AG09319 (cell line): ENCODE measurements at regions not wholly inside any gene's neighbourhood (a gene's known extent, or its start where the extent isn't known, plus 50 kb on each side); places are given as distances from the start of the nearest gene placed in this dataset.
"Not testable (repeated sequence)": the region's sequence is repeated elsewhere in the genome, so short reads cannot be mapped to it uniquely, and the experiment has no call there.

ENCODE experiments used
- DNase-seq: peaks from one replicate; pipeline ENCODE4 v3.0.0-alpha.2; 2010; ENCODE audit warnings: low read depth; ENCODE audit errors: extremely low read depth
- TF ChIP-seq, protein P1 (sequence below): IDR thresholded peaks from 2 replicates; pipeline ENCODE4 v1.5.1; 2011; ENCODE audit warnings: low read depth, mild to moderate bottlenecking, inconsistent platforms, low read length, moderate library complexity

DNA sequence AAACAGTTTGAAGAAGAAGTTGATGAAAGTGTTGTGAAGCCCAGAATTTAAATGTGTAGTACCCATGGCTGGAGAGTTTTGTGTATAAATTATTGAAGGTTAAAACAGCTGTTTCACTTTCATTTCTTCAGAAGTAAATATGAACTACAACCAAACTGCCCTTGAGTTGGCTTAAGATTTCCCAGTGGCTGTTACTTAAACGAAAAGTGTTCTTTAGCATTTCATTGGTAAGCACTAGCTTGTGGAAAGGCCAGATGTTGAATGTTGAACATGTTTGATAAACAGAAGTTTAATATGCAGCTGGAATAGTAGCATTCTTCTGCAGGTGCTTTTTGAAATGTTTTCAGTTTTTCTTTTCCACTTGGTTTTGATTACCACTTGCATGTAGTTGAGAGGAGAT is 83.2 kb upstream of the TNRC6B start:
- DNase-seq: no peak
- TF ChIP-seq, protein P1, sequence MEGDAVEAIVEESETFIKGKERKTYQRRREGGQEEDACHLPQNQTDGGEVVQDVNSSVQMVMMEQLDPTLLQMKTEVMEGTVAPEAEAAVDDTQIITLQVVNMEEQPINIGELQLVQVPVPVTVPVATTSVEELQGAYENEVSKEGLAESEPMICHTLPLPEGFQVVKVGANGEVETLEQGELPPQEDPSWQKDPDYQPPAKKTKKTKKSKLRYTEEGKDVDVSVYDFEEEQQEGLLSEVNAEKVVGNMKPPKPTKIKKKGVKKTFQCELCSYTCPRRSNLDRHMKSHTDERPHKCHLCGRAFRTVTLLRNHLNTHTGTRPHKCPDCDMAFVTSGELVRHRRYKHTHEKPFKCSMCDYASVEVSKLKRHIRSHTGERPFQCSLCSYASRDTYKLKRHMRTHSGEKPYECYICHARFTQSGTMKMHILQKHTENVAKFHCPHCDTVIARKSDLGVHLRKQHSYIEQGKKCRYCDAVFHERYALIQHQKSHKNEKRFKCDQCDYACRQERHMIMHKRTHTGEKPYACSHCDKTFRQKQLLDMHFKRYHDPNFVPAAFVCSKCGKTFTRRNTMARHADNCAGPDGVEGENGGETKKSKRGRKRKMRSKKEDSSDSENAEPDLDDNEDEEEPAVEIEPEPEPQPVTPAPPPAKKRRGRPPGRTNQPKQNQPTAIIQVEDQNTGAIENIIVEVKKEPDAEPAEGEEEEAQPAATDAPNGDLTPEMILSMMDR: no peak

DNA sequence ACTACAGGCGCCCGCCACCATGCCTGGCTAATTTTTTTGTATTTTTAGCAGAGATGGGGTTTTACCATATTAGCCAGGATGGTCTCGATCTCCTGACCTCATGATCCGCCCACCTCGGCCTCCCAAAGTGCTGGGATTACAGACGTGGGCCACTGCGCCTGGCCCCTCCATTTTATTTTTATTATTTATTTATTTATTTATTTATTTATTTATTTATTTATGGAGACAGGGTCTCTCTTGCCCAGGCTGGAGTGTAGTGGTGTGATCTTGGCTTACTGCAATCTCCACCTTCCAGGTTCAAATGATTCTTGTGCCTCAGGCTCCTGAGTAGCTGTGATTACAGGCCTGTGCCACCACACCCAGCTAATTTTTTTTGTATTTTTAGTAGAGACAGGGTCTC is 77.8 kb upstream of the TNRC6B start:
- not testable (repeated sequence) for DNase-seq

GRCh38 chr22:40105755-40106154 is 72.0 kb upstream of the TNRC6B start:
- TF ChIP-seq, protein P1: no peak
- DNase-seq: no peak

DNA sequence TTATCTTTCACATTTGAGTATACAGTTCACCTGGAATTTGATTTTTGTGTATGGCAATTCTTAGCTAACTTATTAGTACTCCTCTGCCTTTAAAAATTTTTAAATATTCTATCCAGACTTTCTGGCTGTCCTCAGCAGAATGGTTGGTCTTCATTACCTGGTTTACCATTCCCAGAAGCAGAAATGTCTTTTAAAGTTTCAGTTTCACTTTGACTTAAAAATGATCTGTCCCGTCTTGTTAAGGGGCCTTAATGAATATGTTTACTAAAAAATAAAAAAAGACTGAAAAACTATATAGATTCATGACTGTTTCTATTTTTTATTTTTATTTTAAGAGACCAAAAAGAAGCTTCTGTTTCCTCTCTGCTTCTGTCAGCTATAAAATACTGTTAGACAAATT is 70.5 kb upstream of the TNRC6B start:
- TF ChIP-seq, protein P1: no peak
- DNase-seq: no peak

DNA sequence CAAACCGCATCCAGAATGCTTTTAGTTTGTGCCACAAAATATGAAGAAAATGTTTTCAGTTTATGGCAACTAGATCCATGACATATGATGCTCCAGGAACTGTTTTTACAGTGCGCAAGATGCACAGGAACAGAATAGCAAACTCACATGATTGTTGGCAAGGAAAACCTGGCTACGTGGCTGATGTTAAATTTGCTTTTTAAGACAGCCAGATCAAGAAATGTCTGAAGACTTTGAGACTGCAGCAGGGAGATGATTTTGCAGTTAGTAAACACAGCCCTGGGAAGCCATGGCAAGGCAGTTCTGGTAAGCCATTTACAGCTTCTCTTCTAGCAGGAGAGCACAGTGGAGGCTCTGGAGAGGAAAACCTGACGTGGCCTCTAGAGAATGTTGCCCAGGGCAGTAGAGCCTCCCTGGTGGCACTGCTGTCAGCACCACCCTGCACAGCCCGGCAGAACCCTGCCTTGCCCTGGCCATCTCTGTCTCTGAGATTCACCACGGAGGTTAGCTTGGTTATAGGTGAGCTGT is 69.8 kb upstream of the TNRC6B start:
- DNase-seq: peak; percentile 16
- TF ChIP-seq, protein P1: no peak

GRCh38 chr22:40108396-40108795 is 69.3 kb upstream of the TNRC6B start:
- no peak for DNase-seq
- TF ChIP-seq, protein P1: no peak

- not testable (repeated sequence) for DNase-seq
Measured at GRCh38 chr22:40108926-40109325, 68.8 kb upstream of the TNRC6B start.

DNA sequence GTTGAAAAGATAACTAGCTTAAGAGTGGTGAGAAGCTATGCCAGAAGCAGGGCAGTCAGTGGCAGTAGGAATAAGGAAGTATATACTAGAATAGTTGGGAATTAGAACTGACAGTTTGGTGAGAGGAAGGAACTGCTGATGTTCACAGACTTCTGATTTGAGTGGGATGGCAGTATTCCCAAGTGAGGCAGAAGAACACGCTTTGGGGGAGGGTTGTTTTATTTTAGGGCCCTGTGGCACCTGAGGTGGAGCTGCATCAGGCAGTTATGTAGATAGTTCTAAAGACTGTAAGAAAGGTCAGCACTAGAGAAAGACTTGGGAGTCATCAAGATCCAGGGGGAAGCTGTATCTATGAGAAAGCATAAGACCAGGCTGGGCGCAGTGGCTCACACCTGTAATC is 66.3 kb upstream of the TNRC6B start:
- DNase-seq: no peak
- TF ChIP-seq, protein P1: no peak
